H1 (cell line): ENCODE measurements at regions not wholly inside any gene's neighbourhood (a gene's known extent, or its start where the extent isn't known, plus 50 kb on each side); places are given as distances from the start of the nearest gene placed in this dataset.

Source experiments
- ASH2L ChIP-seq: fragments of 200-600, 300-600 bp; sonication (generic); IDR thresholded peaks from one replicate; pipeline ENCODE4 v1.7.1; 2017; ENCODE audit warnings: low read length
- CHD1 ChIP-seq: IDR thresholded peaks from 2 replicates; pipeline ENCODE4 v1.6.1; 2012; ENCODE audit warnings: low read depth, low read length, improper control_type of control experiment
- CHD2 ChIP-seq: IDR thresholded peaks from 2 replicates; pipeline ENCODE4 v1.6.1; 2012; ENCODE audit warnings: low read length, improper control_type of control experiment
- CHD7 ChIP-seq: fragments of 300-600 bp; sonication (generic); IDR thresholded peaks from 2 replicates; pipeline ENCODE4 v1.7.1; 2012; ENCODE audit warnings: low read length, moderate library complexity, mild to moderate bottlenecking, inconsistent platforms; ENCODE audit not compliant: insufficient replicate concordance
- EP300 ChIP-seq, 2 experiments: IDR thresholded peaks; 1 replicate in 1 of 2; 2 replicates in 1 of 2; pipeline ENCODE4 v1.6.1; 2011 to 2012; ENCODE audit warnings: low read depth in 2 of 2, low read length in 2 of 2, mild to moderate bottlenecking in 2 of 2, borderline replicate concordance in 1 of 2, inconsistent platforms in 1 of 2, moderate library complexity in 1 of 2
- MAFK ChIP-seq: IDR thresholded peaks from 2 replicates; pipeline ENCODE4 v1.6.1; 2012; ENCODE audit warnings: low read depth, mild to moderate bottlenecking, improper control_type of control experiment, low read length
- RAD21 ChIP-seq, 2 experiments: IDR thresholded peaks in 1 of 2; conservative IDR thresholded peaks in 1 of 2; 2 replicates each; pipeline ENCODE4 v1.6.1; 2011; ENCODE audit warnings: low read depth in 2 of 2, low read length in 2 of 2, improper control_type of control experiment in 1 of 2, inconsistent platforms in 1 of 2, mild to moderate bottlenecking in 1 of 2, moderate library complexity in 1 of 2
- RNF2 ChIP-seq: fragments of 200-900, 300-1000 bp; sonication (generic); IDR thresholded peaks from 2 replicates; pipeline ENCODE4 v1.7.1; 2016; ENCODE audit warnings: borderline replicate concordance, low read depth, mild to moderate bottlenecking, antibody characterized with exemption, low read length; ENCODE audit not compliant: poor library complexity, severe bottlenecking; ENCODE audit errors: missing control alignments
- RXRA ChIP-seq: IDR thresholded peaks from 2 replicates; pipeline ENCODE4 v1.6.1; 2011; ENCODE audit warnings: low read depth, mild to moderate bottlenecking, low read length, moderate library complexity; ENCODE audit not compliant: insufficient read depth
- SAP30 ChIP-seq: fragments of 300-600 bp; sonication (generic); IDR thresholded peaks from 2 replicates; pipeline ENCODE4 v1.7.1; 2012; ENCODE audit warnings: low read length, moderate library complexity, mild to moderate bottlenecking, inconsistent platforms; ENCODE audit not compliant: insufficient read depth, insufficient replicate concordance
- TAF1 ChIP-seq: IDR thresholded peaks from 2 replicates; pipeline ENCODE4 v1.6.1; 2011; ENCODE audit warnings: mild to moderate bottlenecking, low read depth, low read length

- no peak for TF ChIP-seq CHD7
- TF ChIP-seq MAFK, result no peak
- TF ChIP-seq CHD2, result no peak
- TF ChIP-seq CHD1, result no peak
- no peak for TF ChIP-seq EP300 (IDR thresholded peaks at IDR 0.05; ENCODE audit: borderline replicate concordance in 1 of 2, low read depth in 2 of 2, low read length in 2 of 2)
- no peak for TF ChIP-seq RXRA
- TF ChIP-seq ASH2L, result no peak
- no peak for TF ChIP-seq TAF1
- TF ChIP-seq RAD21 (IDR thresholded peaks at IDR 0.05 in 1 of 2, conservative IDR thresholded peaks at IDR 0.05 in 1 of 2; ENCODE audit: low read depth in 2 of 2, low read length in 2 of 2), result no peak
- no peak for TF ChIP-seq RNF2
- TF ChIP-seq SAP30, result no peak
Measured at GRCh38 chr3:165658027-165658426, 179.2 kb downstream of the BCHE start (continued).
